AG09309 (cell line): ENCODE measurements at regions not wholly inside any gene's neighbourhood (a gene's known extent, or its start where the extent isn't known, plus 50 kb on each side); places are given as distances from the start of the nearest gene placed in this dataset.

Experiments
- DNase-seq: peaks from one replicate; pipeline ENCODE4 v3.0.0-alpha.2; 2010; ENCODE audit warnings: low read depth
- H3K4me3 ChIP-seq: 2 replicates; pipeline ENCODE4 v1.5.1; 2011; ENCODE audit warnings: mild to moderate bottlenecking, low read depth, low read length, moderate library complexity; ENCODE audit not compliant: control insufficient read depth
- CTCF ChIP-seq: IDR thresholded peaks from 2 replicates; pipeline ENCODE4 v1.5.1; 2011; ENCODE audit warnings: mild to moderate bottlenecking, low read depth, low read length, inconsistent platforms; ENCODE audit not compliant: insufficient read depth, control insufficient read depth; ENCODE audit errors: missing control alignments

GRCh38 chr18:54700580-54700979 lies 109.5 kb downstream of the DYNAP start:
- no peak for DNase-seq
- no peak overlapping the region for H3K4me3 ChIP-seq
- no peak for TF ChIP-seq CTCF

GRCh38 chr18:54702686-54703085 lies 111.6 kb downstream of the DYNAP start:
- no peak for TF ChIP-seq CTCF

GRCh38 chr18:54710074-54710899 lies 118.0 kb upstream of the RAB27B start:
- no peak overlapping the region for H3K4me3 ChIP-seq
- TF ChIP-seq CTCF = no peak
- DNase-seq = no peak

More at GRCh38 chr18:54702686-54703085, 111.6 kb downstream of the DYNAP start:
- DNase-seq = no peak
- H3K4me3 ChIP-seq = no peak overlapping the region

- no peak for TF ChIP-seq CTCF
- no peak overlapping the region for H3K4me3 ChIP-seq
- DNase-seq = no peak
Observed at GRCh38 chr18:54710900-54711281, 117.4 kb upstream of the RAB27B start.

GRCh38 chr18:54712306-54712705 lies 116.0 kb upstream of the RAB27B start:
- peak; percentile 55 for DNase-seq
- H3K4me3 ChIP-seq = no peak overlapping the region
- TF ChIP-seq CTCF = no peak

GRCh38 chr18:54712758-54713157 lies 115.5 kb upstream of the RAB27B start:
- no peak overlapping the region for H3K4me3 ChIP-seq
- TF ChIP-seq CTCF = no peak
- DNase-seq = no peak
